ENCODE measurements at regions not wholly inside any gene's neighbourhood (a gene's known extent, or its start where the extent isn't known, plus 50 kb on each side); places are given as distances from the start of the nearest gene placed in this dataset.

GRCh38 chr4:126553248-126553647, 1079.5 kb upstream of the INTU start:
- Histone ChIP-seq H3K36me3 (no peaks in the 10 kb centered on the region), H3K27ac (no peak overlapping the region), H3K9me3 (peaks cover 0 to 15% (median 0%) of the 10 kb centered on the region in 8 donors), H3K4me1 (no peaks in the 10 kb centered on the region), H3K27me3 (replicated peaks in 1 of 7) (no peaks in the 10 kb centered on the region), H3K4me3 (no peak overlapping the region)
- 49 to 70% (median 60%) methylated on average over 2 of the region's 2 CpGs for WGBS, 5 donors
- intact Hi-C loops (cut with DNase I; ENCODE audit: low total_unique reads) = no loop called here
- TF ChIP-seq, protein P1, sequence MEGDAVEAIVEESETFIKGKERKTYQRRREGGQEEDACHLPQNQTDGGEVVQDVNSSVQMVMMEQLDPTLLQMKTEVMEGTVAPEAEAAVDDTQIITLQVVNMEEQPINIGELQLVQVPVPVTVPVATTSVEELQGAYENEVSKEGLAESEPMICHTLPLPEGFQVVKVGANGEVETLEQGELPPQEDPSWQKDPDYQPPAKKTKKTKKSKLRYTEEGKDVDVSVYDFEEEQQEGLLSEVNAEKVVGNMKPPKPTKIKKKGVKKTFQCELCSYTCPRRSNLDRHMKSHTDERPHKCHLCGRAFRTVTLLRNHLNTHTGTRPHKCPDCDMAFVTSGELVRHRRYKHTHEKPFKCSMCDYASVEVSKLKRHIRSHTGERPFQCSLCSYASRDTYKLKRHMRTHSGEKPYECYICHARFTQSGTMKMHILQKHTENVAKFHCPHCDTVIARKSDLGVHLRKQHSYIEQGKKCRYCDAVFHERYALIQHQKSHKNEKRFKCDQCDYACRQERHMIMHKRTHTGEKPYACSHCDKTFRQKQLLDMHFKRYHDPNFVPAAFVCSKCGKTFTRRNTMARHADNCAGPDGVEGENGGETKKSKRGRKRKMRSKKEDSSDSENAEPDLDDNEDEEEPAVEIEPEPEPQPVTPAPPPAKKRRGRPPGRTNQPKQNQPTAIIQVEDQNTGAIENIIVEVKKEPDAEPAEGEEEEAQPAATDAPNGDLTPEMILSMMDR (IDR thresholded peaks at IDR 0.05 in 8 of 11, conservative IDR thresholded peaks at IDR 0.05 in 3 of 11) = no peak
- TF ChIP-seq POLR2AphosphoS5 (IDR thresholded peaks at IDR 0.05) = no peak
- no peak for DNase-seq

- Histone ChIP-seq H3K4me3 (no peak overlapping the region), H3K27me3 (replicated peaks in 1 of 7) (no peaks in the 10 kb centered on the region), H3K27ac (no peak overlapping the region), H3K9me3 (peaks cover 0 to 23% (median 0%) of the 10 kb centered on the region in 8 donors), H3K36me3 (no peaks in the 10 kb centered on the region), H3K4me1 (no peaks in the 10 kb centered on the region)
- TF ChIP-seq POLR2A (IDR thresholded peaks at IDR 0.05) (no peak), POLR2AphosphoS5 (IDR thresholded peaks at IDR 0.05) (no peak)
- TF ChIP-seq, protein P1 (IDR thresholded peaks at IDR 0.05 in 8 of 11, conservative IDR thresholded peaks at IDR 0.05 in 3 of 11) = no peak
- DNase-seq = no peak
- WGBS, 5 donors = 63 to 78% (median 76%) methylated on average over 2 of the region's 2 CpGs
- intact Hi-C loops (cut with DNase I; ENCODE audit: low total_unique reads) = no loop called here
These were observed 1074.2 kb upstream of the INTU start for GRCh38 chr4:126558596-126558995.

- H3K27ac ChIP-seq = no peak overlapping the region
These were observed 1072.8 kb upstream of the INTU start for GRCh38 chr4:126559961-126560360.

DNA sequence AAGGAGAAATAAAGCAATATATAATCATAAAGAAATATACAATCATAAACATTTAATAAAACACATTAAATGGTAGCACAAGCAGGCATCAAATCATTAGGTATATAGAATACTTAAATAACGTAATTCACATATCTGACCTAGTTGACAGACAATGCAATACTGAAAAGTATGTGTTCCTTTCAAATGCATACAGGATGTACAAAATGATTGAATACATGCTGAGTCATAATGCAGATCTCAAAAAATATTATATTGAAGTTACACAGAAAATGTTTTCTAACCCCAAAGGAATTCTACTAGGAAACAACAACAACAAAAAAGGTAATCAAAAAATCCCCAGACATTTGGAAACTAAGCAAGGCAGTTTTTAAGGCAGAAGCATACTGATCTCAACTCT, 1072.0 kb upstream of the INTU start:
- DNase-seq = no peak
- TF ChIP-seq, protein P1 (IDR thresholded peaks at IDR 0.05 in 8 of 11, conservative IDR thresholded peaks at IDR 0.05 in 3 of 11) = no peak
- no peak for TF ChIP-seq POLR2A (IDR thresholded peaks at IDR 0.05)
- no peak for TF ChIP-seq POLR2AphosphoS5 (IDR thresholded peaks at IDR 0.05)
- H3K4me1 ChIP-seq = no peaks in the 10 kb centered on the region
- intact Hi-C loops (cut with DNase I; ENCODE audit: low total_unique reads) = no loop called here
- H3K27ac ChIP-seq = no peak overlapping the region
- H3K27me3 ChIP-seq (replicated peaks in 1 of 7) = no peaks in the 10 kb centered on the region
- no peak overlapping the region for H3K4me3 ChIP-seq
- peaks cover 0 to 23% (median 0%) of the 10 kb centered on the region in 8 donors for H3K9me3 ChIP-seq
- WGBS, 5 donors = 63 to 93% (median 74%) methylated on average over 1 of the region's 1 CpG
- no peaks in the 10 kb centered on the region for H3K36me3 ChIP-seq

More at GRCh38 chr4:126559961-126560360, 1072.8 kb upstream of the INTU start:
- Histone ChIP-seq H3K36me3 (no peaks in the 10 kb centered on the region), H3K27me3 (replicated peaks in 1 of 7) (no peaks in the 10 kb centered on the region), H3K4me3 (no peak overlapping the region), H3K4me1 (no peaks in the 10 kb centered on the region), H3K9me3 (peaks cover 0 to 23% (median 0%) of the 10 kb centered on the region in 8 donors)
- intact Hi-C loops (cut with DNase I; ENCODE audit: low total_unique reads) = no loop called here
- no peak for DNase-seq
- TF ChIP-seq POLR2AphosphoS5 (IDR thresholded peaks at IDR 0.05) (no peak), POLR2A (IDR thresholded peaks at IDR 0.05) (no peak)
- TF ChIP-seq, protein P1 (IDR thresholded peaks at IDR 0.05 in 8 of 11, conservative IDR thresholded peaks at IDR 0.05 in 3 of 11) = no peak
- 43 to 49% (median 45%) methylated on average over 2 of the region's 2 CpGs for WGBS, 5 donors

All from spleen (tissue), 11 donors.